ENCODE measurements at regions not wholly inside any gene's neighbourhood (a gene's known extent, or its start where the extent isn't known, plus 50 kb on each side); places are given as distances from the start of the nearest gene placed in this dataset.

DNA sequence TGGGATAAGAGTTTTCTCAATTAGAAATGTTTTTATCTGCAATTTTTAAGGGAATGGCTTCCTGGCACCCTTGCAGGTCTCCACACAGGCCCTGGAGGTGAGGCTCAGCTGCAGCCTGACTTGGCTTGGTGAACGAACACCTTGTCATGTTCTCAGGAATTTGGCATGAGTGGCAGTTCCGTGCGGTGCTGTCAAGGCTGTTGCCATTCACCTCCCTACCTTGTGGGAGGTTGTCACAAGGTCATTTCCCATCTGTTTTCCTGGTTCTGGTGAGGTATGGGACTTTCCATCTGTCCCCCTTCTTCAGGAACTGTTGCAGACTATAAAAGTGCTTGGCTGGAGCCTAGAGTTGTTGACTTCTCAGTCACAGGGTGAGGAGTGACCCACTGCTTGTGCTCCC, 82.9 kb downstream of the ELOVL4 start:
- no peak for DNase-seq

DNA sequence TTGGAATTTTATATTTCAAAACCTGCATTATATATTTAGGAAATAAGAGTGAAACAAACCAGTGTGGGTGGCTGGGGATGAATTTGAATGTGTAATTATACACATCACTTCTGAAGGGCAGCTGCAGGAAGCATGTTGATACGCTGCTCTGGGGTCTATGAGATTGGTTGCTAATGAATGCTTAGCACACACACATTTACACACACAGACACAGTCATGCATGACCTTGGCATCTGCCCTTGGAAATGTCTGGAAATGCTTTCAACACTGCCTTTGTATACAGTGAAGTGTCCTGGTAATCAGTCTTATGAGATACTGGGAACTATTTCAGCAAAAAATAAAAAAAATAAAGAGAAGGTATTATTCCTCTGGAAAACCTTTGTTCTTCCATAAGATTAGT, 83.4 kb downstream of the ELOVL4 start:
- DNase-seq: no peak

DNA sequence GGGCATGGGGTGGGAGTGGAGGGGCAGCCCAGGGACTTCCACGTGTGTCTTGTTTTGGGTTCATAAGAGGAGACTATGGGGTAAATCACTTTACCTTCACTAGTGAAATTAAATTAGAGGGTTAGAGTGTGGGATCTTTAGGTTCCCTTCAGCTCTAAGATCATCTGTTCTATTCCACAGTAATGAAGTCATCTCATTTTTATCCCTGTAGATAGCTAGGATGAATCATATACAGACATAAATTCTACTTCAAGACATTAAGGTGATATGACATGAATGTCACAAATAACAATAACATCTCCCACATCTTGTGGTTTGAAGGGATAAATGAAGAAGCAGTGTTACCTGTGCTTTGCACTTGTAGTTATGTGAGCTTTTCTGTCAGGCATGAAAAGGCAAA, 83.8 kb downstream of the ELOVL4 start:
- no peak for DNase-seq

DNA sequence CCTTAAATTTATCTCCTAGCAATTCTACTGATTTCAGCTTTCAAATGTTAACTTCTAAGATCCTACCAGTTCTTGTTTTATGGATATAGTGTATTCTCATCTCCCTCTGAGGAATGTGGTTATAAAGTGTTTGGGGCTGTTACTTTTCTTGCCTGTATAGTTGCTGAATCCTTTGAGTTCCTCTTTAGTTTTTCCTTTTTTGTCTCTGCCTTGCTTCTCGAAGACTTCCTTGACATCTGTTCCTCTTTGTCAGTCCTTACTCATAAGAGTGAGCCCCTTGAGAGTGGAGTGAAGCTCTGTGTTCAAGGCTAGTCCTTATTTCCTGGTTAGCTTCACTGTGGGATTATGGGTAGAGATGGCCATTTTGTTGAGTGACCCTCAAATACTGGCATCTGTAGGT, 84.6 kb downstream of the ELOVL4 start:
- DNase-seq: no peak

DNA sequence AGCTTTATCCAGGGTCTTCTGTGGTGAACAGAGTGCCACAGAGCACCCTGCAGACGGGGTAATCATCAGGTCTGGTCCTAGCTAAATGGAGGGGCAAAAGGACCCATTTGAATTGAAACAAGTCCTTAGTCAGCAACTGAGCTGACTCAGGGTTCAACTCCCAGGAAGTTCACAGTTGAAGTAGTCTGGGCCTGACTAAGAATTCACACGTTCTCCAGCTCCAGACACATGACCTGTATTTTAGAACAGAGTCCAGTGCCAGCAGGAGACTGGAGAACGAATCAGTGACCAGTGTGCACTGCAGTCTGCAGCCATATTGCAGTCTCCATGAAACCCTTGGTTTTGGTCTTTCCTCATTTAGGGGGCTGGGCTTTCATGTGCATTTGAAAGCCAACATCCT, 85.2 kb downstream of the ELOVL4 start:
- DNase-seq: no peak

DNA sequence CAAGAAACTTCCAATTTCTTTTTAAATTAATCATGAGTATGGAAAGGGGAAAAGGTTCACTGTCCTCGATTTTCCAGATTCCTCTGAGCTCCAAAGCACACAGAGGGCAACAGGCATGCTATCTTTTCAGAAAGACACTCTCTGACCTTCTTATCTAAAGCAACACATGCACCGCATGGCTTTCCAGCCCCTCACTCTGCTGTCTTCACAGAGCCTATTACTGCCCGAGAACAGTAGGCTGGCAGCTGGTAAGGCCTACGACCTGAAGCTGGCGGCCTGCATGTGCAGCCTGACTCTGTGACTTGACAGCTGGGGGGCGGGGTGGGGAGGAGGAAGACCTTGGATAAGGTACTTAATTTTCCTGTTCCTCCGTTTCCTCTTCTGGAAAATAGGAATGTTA, 86.3 kb downstream of the ELOVL4 start:
- no peak for DNase-seq

DNA sequence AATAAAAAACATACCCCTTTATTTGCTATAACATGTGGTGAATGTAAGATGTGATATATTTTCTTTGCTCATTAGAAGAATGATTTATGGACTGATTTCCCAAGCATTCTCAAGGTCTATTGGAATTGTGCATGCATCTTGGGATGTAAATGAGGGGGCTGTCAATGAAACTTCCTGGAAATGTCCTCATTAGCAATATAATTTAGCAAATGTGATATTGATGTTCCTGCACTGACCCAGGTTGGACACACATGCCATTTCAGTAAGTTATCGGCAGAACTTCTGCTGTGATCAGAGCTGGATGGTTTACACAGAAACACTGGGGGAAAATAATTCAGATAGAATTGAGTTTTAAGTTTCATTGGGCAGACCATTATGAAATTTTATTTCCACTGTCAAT, 99.9 kb downstream of the ELOVL4 start:
- DNase-seq: no peak

DNA sequence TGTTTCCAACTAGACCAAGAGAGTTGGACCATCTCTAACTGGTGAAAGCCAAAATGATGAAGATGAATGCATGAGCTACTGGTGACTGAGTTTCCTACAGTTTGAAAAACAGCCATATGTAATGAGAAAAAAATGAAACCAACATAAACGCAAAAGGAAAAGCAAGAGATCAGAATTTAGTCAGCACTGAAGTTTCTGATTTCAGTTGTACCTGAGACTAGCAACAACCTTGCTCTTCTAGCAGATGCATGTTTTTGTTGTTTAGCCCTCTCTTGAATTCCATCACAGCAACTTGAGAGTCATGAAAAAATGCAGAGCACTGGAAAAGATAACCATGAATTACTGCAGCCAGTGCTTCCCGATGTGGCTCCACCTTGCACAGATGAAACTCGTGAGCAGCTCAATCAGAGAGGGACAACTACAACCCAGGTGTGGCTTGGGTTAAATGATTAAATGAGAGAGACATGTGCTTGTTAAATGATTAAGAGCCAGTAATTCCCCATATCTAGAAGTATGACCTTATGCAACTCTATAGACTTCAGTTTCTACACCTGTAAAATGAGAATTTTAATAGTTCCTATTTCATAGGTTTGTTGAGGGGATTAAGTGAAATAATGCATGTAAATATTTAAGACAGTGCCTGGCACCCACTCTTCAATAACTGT, 104.8 kb downstream of the ELOVL4 start:
- DNase-seq: no peak

DNA sequence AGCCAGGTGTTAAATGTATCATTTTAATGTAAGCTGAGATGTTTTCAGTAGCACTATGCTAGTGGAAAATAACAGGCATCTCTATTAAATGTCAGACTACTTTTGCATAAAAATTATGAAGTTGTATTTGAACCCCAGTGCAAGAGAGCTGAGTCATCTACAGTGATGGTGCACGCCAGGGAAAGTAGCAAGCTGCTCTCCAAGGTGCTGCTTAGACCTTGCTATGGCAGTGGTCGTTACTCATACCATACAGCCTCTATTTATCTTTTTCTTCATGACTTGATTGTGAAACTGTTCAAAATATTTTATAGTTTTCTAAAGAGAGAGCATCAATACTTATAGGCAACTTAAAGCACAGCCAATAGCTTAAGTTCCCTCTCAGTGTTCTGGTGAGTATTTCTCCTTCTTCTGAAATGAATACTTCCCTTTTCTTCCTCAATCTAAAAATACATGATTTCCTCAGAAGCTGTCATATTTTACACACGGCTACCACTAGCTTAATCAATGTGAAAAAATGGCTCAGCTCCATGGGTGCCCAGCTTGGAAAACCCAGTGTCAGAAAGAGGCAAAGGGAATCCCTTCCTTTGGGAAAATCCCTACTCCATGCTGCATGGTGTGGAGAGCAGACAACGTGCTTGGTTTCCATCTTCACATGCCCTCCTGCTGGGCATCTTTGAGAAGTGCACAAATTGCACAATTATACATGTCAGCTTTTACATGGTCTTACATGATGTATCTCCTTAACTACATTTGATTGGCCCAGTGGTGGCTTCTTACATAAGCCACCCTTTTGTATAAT, 105.6 kb downstream of the ELOVL4 start:
- no peak for DNase-seq

DNA sequence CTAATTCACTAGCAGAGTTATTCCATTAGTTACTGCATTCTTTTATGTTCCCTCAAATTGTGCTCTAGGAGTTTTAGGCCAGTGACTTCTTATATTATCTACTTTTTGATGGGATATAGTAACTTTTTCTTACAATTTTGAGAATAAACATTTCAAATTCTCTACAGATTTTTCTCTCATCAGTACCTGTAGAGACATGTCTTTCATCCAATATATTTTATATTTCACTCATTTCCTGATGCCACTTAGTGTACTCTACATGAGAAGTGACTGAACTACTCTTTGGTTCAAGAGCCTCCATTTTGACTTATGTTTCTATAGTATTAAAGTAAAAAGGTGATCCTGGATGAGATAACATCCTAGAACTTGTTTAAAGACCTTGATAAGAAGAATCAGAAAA, 108.5 kb downstream of the ELOVL4 start:
- no peak for DNase-seq

DNA sequence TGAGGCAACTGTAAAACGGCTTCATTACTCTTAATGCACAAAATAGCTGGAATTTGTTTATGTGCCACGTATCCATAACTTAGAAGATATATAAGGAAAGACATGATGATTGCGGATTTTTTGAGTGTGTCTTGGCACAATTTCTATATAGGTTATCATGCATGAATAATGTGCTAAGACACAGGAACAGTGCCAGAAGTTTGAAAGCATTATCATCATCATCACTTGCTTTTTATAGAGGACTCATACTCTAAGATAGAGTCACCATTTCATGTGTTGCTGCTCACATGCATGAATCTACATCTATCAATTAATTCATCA, 113.4 kb downstream of the ELOVL4 start:
- DNase-seq: no peak

DNA sequence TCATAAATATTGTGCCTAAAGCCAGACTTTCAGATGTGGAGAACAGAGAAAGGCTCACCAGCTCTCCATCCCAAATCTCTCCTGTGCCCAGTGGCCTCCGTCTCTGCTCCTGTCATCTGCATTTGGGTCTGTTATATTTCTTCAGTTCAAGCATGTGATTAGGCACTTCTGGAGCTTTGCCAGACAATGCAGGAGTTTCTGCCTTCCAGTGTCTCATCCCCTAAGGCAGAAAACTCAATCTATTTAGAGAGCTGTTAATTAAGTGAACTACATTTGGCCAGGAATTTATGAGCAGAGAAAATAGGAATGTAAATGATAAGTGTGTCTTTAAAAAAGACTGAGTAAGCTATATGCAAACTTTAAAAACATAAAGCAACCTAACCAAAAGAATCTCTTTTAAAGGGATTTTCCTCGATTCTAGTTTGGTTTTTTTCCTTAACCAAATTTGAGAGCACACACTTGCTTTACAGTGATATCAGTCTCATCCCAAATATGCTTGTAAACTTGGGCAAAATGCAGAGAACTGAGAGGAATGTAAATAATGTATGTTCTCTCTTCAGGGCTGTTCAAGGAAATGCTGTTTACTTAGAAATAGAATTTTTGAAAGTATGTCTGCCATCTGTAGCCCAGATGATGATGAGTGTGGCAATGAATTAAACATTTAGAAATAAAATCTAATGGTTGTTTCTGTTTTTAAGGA, 113.9 kb downstream of the ELOVL4 start:
- DNase-seq: no peak

DNA sequence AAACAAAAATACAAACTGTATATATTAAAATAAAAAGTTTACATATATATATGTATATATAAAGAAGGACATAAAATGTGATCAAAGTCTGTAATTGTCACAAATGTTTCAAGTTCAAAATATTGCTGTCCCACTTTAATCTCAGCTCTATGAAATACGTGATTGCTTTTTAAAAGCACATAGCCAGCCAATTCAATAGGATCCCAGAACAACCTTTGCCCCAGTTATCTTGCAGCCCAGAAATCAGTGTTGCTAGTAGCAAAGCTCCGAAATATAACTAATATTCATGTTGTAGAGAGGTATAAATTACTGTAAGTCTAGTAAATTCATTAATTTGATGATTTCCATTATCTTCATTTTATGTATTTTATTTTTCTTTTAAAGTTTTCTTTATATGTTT, 114.6 kb downstream of the ELOVL4 start:
- DNase-seq: no peak

DNA sequence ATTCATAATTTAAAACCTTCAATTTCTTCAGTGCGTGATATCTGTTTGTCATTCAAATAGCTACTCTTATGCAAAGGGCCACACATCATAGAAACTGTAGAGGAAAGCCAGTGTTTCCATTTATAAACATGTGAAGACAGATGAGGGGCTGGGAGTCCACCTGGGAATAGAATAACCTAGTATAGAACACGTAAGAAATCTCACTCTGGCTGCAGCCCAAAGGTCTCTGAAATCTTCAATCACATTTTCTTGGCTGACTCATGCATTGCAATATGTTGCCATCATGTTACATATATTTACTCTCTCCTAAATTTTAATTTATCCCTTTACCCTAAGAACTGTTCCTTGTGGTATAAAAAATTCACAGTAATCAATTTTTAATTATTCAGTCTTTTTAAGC, 123.2 kb downstream of the ELOVL4 start:
- no peak for DNase-seq

DNA sequence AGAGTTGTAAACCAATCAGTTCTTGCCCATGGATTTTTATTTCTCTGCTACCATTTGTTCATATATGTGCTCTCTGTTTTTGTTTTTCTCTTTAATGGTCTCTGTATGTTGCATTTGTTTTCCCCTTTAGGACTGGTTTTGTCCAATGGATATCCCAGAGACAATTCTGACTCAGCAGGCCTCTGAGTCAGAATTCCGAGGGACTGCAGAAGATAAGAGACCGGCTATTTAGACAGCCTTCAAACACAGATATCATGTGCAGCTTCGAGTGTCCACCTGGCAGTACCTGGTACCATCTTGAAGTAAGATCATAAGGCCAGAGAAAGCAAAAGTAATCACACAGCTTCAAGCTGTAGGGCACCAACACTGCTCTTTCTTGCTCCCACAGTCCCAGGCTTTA, 125.5 kb downstream of the ELOVL4 start:
- no peak for DNase-seq

DNA sequence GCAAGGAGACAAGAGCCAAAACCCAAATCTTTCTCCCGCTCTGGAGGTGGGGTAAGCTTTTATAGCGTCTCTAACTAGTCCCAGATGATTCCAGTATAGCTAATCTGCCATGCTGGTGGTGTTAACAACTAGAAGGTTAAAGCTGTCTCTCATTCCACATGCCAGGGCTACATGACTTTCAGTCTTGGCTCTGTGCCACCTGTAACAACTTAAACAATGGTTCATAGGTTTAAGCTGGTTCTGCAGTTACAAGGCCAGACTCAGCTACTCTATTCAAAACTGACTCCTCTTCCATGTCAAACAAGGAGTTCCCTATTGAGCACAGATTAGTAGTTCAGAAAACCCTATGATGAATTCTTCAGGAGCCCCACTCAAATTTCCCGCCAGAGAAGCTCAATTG, 128.9 kb downstream of the ELOVL4 start:
- no peak for DNase-seq

DNA sequence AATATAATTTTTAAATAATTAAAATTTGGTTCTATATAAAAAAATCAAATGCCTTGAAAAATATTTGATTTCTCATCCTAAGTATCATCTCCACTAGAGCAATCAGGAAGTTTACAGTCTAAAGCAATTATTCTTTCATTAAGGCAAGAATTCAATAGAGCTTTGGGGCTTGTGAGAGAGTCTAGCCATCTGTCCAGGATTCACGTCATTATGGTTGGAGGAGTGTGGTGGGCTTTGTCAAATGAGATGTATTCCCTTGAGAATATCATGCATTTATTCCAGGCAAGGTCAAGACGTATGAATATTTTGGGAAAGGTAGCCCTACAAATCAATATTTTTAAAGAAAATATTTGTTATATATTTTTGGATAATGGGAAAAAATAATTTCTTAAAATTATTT, 132.4 kb downstream of the ELOVL4 start:
- no peak for DNase-seq

DNA sequence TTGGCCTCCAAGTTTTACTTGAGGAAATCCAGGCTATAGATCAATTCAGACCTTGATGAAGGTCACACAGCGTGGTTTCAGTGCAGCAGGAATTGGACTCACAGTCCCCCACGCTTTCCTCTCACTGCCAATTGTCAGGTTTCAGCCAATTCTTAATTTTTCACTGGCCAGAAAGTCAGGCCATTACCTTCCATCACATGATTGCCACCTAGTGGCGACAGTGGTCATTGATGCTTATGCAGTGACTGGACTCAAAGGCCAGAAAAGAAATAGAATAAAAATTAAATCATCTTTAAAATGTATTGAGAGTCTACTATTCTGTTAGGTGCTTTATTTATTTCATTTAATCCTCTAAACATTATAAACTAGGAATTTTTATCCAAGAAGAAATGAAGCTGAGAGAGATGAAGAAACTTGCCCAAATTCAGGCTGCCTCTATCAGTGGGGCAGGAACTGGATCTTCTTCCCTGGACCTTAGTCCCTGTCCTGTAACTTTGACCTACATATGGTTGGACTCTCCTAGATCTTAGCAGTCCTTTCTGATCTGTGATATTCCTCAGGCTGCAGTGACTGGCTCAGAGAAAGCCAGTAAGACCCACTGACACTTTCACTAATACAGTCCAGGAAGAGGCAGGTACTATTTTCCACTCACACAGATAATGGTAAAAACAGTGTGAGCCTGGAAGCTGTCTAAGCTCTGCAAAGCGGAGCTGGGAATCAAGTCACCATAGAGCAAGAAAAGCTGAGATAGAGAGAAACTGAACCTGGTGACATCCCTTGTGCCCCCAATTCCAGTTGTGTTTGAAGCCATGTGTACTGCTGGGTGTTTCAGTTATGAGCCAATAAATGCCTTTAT, 133.3 kb downstream of the ELOVL4 start:
- peak in 1 of 2 experiments; percentile 40 for DNase-seq

DNA sequence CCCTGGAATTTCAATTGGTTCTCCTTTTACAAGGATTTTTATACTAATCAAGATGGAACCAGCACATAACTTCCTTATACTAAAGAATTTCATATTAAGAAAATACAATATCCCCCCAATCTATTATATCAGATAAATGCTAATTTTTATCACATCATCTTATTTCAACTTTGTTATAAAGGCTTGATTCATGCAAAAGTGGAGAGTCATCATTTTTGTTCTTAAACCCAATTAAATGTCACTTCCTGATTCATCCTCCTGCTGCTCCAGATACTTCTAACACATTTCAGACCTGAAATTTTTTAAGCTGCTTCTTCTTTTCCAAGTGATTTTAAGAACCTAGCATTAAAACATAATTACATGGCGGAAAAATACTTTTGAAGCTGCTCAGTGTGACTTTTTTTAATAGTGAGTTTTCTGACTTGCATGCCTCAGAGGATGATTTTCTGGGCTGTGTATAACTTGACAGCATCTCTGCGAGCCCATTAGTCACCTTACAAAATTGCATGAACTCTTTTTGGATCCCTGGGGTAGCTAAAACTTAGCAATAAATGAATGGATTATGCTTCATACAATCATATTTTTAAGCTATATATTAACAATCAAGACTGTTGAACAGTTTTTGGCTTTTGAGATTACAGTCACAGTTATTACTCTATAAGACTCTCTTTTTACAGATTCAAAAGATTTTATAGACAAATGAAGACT, 134.1 kb downstream of the ELOVL4 start:
- DNase-seq: no peak

DNA sequence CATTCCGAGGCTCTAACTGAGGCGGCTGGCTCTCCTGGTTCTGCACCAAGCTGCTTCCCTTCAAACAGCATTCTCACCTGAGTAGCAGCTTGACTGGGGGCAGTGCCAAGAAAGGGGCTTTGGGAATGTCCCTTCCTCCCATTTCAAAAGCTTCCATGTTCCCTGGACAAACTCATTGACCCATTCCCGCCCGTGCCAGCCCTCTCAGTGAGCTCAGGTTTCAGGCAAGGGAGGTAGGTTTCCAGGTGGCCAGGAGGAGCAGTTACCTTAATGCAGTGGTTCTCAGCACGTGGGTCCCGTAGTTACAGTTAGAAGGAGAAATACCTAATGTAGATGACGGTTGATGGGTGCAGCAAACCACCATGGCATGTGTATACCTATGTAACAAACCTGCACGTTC, 135.2 kb downstream of the ELOVL4 start:
- DNase-seq: no peak

DNA sequence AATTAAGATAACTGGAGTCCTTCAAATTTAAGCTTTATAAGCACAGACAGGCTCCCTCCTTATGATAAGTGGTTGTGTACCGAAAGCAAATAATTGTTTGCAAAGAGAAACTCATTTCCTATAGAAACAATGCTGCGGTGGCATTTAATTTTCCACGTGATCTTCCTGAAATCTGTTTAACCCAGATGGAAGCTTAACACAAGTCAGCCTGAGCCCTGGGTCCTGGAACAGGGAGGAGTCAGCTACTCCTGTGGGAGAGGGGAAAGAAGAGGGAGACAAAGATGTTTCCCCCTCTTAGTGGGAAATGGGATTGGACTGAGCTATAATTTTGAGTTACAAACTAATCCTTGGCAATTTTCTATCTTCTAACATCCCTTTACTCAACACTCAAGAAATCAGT, 136.5 kb downstream of the ELOVL4 start:
- DNase-seq: no peak

DNA sequence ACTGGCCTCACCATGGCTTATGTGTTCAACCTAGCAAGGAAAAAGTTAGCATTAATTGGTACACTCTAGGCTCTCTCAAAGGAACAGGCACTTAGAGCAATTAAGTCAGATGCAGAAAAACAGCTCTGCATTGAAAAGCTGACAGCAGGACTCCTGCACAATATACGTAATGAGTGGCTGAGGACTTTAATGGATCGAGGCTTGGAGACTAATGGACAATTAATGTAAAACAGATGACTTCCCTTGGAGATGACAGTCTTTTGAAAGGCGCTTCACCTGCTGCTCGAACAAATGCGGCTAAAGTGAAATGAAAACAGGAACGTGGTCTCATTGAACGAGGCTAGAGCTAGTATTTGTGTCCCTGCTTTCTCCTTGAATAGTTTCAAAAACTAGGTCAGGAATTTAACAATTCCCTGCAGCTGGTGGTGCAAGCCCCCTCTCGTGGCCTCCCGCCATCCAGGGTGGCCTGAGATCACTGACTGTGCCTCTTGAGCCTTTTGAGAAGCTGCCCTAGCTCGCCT, 137.1 kb downstream of the ELOVL4 start:
- DNase-seq: no peak

DNA sequence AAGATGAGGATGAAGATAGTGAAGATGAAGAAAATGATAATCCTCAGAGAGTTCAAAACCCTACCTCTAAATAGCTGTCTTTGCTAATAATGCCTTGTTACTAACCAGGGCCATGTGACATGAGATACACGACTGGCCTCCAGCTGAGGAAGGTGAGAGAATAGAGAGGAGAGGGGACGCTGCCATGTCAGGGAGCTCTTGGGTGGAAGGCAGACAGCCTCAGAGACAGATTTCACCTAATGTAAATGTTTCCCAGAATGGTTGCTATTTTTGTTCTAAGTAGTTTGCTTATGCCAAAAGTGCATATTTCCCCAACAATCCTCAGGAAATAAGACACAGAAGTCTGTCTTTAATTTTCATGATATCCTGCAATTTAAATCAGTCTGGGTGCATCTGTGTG, 138.4 kb downstream of the ELOVL4 start:
- DNase-seq: no peak

Measured in SW 1271 (cell line).